ENCODE measurements at regions not wholly inside any gene's neighbourhood (a gene's known extent, or its start where the extent isn't known, plus 50 kb on each side); places are given as distances from the start of the nearest gene placed in this dataset.

DNA sequence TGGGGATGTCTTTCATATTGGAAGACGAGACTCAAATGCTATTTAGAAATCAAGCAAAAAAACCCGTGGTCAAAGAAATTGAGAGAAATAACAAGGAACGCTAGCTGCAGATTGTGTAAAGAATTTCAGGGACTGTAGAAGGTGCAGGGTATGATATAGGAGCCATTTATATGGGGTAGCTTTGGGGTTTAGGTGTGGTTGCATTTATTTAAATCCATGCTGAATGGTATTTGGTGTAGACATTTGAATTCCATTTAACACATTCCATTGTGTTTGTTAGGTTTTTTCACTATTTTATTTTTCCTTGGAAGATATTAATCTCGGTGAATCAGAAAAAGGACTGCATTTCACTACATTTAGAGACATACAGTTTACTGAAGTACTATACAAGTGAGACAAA lies 341.0 kb upstream of the GALNTL6 start:
- Histone ChIP-seq H3K4me1 (ENCODE audit: insufficient read depth) (no peaks in the 10 kb centered on the region), H2AFZ (no peak overlapping the region), H3K9me2 (ENCODE audit: insufficient read depth) (no peaks in the 10 kb centered on the region), H3F3A (replicated peaks; ENCODE audit: low read depth) (no peaks in the 10 kb centered on the region), H3K4me3 (no peak overlapping the region), H3K36me3 (ENCODE audit: insufficient read depth) (no peaks in the 10 kb centered on the region), H3K4me2 (no peak overlapping the region), H4K20me1 (replicated peaks; ENCODE audit: insufficient read depth) (no peaks in the 10 kb centered on the region), H3K27me3 (ENCODE audit: insufficient read depth) (no peaks in the 10 kb centered on the region), H3K79me2 (replicated peaks; ENCODE audit: insufficient read depth) (no peaks in the 10 kb centered on the region), H3K27ac (ENCODE audit: low read depth) (no peak overlapping the region)
- DNase-seq (ENCODE audit: low spot score) (no peak), ATAC-seq (no peak)
- Mint-ChIP-seq H3K4me1 (no peaks in the 10 kb centered on the region), H3K9me3 (no peaks in the 10 kb centered on the region), H3K4me3 (no peak overlapping the region), H3K27me3 (ENCODE audit: insufficient read depth, low read depth, poor library complexity) (no peaks in the 10 kb centered on the region), H3K36me3 (ENCODE audit: low read depth) (no peaks in the 10 kb centered on the region), H3K27ac (no peak overlapping the region)
- no peak for TF ChIP-seq NANOG (IDR thresholded peaks at IDR 0.05; ENCODE audit: borderline replicate concordance)

DNA sequence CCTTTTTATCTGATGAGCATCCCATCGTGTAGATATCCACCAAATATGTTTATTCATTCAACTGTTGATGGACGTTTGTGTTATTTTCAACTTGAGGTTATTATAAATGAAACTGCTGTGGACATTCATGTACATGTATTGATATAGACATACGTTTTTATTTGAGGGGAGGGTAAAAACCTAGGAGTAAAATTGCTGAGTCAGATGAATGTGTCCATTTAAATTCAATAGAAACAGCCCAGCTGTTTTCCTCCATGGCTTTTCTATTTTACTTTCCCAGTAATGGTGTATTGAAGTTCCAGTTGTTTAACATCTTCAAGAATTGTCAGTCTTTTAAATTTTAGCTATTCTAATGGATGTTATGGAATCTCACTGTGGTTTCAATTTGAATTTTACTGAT lies 348.7 kb upstream of the GALNTL6 start:
- no peak overlapping the region for H3K4me3 Mint-ChIP-seq
- no peak for DNase-seq (ENCODE audit: low spot score)
- no peak for ATAC-seq
- Histone ChIP-seq H3K4me3 (no peak overlapping the region), H4K20me1 (replicated peaks; ENCODE audit: insufficient read depth) (no peaks in the 10 kb centered on the region), H3K4me2 (no peak overlapping the region), H3K79me2 (replicated peaks; ENCODE audit: insufficient read depth) (no peaks in the 10 kb centered on the region), H3K36me3 (ENCODE audit: insufficient read depth) (no peaks in the 10 kb centered on the region), H3F3A (replicated peaks; ENCODE audit: low read depth) (no peaks in the 10 kb centered on the region), H3K27ac (ENCODE audit: low read depth) (no peak overlapping the region), H2AFZ (no peak overlapping the region), H3K4me1 (ENCODE audit: insufficient read depth) (0 out of 2 replicates have a peak, but pooled peaks cover 6% of the 10 kb centered on the region), H3K9me2 (ENCODE audit: insufficient read depth) (no peaks in the 10 kb centered on the region), H3K27me3 (ENCODE audit: insufficient read depth) (no peaks in the 10 kb centered on the region)
- H3K9me3 Mint-ChIP-seq: peaks cover 2% of the 10 kb centered on the region; the same call in 2 of the 3 replicates
- 0 out of 3 replicates have a peak, but pooled peaks cover 6% of the 10 kb centered on the region for H3K4me1 Mint-ChIP-seq
- peak overlapping the region; percentile 78; the same call in 1 of the 2 replicates for H3K27ac Mint-ChIP-seq
- 0 out of 3 replicates have a peak, but pooled peaks cover 1% of the 10 kb centered on the region for H3K36me3 Mint-ChIP-seq (ENCODE audit: low read depth)
- no peaks in the 10 kb centered on the region for H3K27me3 Mint-ChIP-seq (ENCODE audit: insufficient read depth, low read depth, poor library complexity)
- TF ChIP-seq, protein P1, sequence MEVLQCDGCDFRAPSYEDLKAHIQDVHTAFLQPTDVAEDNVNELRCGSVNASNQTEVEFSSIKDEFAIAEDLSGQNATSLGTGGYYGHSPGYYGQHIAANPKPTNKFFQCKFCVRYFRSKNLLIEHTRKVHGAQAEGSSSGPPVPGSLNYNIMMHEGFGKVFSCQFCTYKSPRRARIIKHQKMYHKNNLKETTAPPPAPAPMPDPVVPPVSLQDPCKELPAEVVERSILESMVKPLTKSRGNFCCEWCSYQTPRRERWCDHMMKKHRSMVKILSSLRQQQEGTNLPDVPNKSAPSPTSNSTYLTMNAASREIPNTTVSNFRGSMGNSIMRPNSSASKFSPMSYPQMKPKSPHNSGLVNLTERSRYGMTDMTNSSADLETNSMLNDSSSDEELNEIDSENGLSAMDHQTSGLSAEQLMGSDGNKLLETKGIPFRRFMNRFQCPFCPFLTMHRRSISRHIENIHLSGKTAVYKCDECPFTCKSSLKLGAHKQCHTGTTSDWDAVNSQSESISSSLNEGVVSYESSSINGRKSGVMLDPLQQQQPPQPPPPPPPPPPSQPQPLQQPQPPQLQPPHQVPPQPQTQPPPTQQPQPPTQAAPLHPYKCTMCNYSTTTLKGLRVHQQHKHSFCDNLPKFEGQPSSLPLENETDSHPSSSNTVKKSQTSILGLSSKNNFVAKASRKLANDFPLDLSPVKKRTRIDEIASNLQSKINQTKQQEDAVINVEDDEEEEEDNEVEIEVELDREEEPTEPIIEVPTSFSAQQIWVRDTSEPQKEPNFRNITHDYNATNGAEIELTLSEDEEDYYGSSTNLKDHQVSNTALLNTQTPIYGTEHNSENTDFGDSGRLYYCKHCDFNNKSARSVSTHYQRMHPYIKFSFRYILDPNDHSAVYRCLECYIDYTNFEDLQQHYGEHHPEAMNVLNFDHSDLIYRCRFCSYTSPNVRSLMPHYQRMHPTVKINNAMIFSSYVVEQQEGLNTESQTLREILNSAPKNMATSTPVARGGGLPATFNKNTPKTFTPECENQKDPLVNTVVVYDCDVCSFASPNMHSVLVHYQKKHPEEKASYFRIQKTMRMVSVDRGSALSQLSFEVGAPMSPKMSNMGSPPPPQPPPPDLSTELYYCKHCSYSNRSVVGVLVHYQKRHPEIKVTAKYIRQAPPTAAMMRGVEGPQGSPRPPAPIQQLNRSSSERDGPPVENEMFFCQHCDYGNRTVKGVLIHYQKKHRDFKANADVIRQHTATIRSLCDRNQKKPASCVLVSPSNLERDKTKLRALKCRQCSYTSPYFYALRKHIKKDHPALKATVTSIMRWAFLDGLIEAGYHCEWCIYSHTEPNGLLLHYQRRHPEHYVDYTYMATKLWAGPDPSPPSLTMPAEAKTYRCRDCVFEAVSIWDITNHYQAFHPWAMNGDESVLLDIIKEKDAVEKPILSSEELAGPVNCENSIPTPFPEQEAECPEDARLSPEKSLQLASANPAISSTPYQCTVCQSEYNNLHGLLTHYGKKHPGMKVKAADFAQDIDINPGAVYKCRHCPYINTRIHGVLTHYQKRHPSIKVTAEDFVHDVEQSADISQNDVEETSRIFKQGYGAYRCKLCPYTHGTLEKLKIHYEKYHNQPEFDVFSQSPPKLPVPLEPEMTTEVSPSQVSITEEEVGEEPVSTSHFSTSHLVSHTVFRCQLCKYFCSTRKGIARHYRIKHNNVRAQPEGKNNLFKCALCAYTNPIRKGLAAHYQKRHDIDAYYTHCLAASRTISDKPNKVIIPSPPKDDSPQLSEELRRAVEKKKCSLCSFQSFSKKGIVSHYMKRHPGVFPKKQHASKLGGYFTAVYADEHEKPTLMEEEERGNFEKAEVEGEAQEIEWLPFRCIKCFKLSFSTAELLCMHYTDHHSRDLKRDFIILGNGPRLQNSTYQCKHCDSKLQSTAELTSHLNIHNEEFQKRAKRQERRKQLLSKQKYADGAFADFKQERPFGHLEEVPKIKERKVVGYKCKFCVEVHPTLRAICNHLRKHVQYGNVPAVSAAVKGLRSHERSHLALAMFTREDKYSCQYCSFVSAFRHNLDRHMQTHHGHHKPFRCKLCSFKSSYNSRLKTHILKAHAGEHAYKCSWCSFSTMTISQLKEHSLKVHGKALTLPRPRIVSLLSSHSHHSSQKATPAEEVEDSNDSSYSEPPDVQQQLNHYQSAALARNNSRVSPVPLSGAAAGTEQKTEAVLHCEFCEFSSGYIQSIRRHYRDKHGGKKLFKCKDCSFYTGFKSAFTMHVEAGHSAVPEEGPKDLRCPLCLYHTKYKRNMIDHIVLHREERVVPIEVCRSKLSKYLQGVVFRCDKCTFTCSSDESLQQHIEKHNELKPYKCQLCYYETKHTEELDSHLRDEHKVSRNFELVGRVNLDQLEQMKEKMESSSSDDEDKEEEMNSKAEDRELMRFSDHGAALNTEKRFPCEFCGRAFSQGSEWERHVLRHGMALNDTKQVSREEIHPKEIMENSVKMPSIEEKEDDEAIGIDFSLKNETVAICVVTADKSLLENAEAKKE (CRISPR knock-in tag; IDR thresholded peaks at IDR 0.05): no peak
- TF ChIP-seq, protein P2, sequence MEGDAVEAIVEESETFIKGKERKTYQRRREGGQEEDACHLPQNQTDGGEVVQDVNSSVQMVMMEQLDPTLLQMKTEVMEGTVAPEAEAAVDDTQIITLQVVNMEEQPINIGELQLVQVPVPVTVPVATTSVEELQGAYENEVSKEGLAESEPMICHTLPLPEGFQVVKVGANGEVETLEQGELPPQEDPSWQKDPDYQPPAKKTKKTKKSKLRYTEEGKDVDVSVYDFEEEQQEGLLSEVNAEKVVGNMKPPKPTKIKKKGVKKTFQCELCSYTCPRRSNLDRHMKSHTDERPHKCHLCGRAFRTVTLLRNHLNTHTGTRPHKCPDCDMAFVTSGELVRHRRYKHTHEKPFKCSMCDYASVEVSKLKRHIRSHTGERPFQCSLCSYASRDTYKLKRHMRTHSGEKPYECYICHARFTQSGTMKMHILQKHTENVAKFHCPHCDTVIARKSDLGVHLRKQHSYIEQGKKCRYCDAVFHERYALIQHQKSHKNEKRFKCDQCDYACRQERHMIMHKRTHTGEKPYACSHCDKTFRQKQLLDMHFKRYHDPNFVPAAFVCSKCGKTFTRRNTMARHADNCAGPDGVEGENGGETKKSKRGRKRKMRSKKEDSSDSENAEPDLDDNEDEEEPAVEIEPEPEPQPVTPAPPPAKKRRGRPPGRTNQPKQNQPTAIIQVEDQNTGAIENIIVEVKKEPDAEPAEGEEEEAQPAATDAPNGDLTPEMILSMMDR (conservative IDR thresholded peaks at IDR 0.05; ENCODE audit: low read depth in 2 of 2): no peak
- TF ChIP-seq ZNF114 (CRISPR knock-in tag; IDR thresholded peaks at IDR 0.05) (no peak), POLR2AphosphoS5 (IDR thresholded peaks at IDR 0.05; ENCODE audit: low read depth) (no peak), CREB1 (CRISPR knock-in tag; IDR thresholded peaks at IDR 0.05; ENCODE audit: low read depth) (no peak), ZNF331 (CRISPR knock-in tag; IDR thresholded peaks at IDR 0.05; ENCODE audit: low read depth) (no peak), STAT1 (IDR thresholded peaks at IDR 0.05; ENCODE audit: unreplicated experiment) (no peak), JUNB (IDR thresholded peaks at IDR 0.05; ENCODE audit: unreplicated experiment) (no peak), NANOG (IDR thresholded peaks at IDR 0.05; ENCODE audit: borderline replicate concordance) (no peak), EZH2phosphoT487 (IDR thresholded peaks at IDR 0.05; ENCODE audit: unreplicated experiment) (no peak), EZH2 (IDR thresholded peaks at IDR 0.05; ENCODE audit: low read depth, unreplicated experiment) (no peak)
- TF ChIP-seq, protein P3, sequence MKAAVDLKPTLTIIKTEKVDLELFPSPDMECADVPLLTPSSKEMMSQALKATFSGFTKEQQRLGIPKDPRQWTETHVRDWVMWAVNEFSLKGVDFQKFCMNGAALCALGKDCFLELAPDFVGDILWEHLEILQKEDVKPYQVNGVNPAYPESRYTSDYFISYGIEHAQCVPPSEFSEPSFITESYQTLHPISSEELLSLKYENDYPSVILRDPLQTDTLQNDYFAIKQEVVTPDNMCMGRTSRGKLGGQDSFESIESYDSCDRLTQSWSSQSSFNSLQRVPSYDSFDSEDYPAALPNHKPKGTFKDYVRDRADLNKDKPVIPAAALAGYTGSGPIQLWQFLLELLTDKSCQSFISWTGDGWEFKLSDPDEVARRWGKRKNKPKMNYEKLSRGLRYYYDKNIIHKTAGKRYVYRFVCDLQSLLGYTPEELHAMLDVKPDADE (IDR thresholded peaks at IDR 0.05): no peak

All from GM23338 (cell line).